Right lobe of liver (tissue), 4 donors: ENCODE measurements at regions not wholly inside any gene's neighbourhood (a gene's known extent, or its start where the extent isn't known, plus 50 kb on each side); places are given as distances from the start of the nearest gene placed in this dataset.

Experiments
- CTCF ChIP-seq, 4 donors: fragments of 200-600 bp in 3 of 4; fragments of 450-650 bp in 1 of 4; IDR thresholded peaks; one replicate each; pipeline versions ENCODE4 v1.5.1 to v1.8.0; 2016 to 2022; ENCODE audit warnings: antibody characterized with exemption in 4 of 4, mild to moderate bottlenecking in 2 of 4
- POLR2A ChIP-seq: fragments of 450-650 bp; IDR thresholded peaks from one replicate; pipeline ENCODE4 v1.6.1; 2017; ENCODE audit warnings: antibody characterized with exemption, mild to moderate bottlenecking
- donor health status: DM: no; HTN: no; CAD: no.
- donor health status: DM: no; HTN: no; CAD: no.
- donor health status: DM: no; HTN: yes; CAD: no.

- no peak for TF ChIP-seq CTCF (IDR thresholded peaks at IDR 0.05)
- TF ChIP-seq POLR2A, result no peak
Observed at GRCh38 chr16:65948361-65948760, 418.1 kb upstream of the CDH5 start.
